ENCODE measurements at regions not wholly inside any gene's neighbourhood (a gene's known extent, or its start where the extent isn't known, plus 50 kb on each side); places are given as distances from the start of the nearest gene placed in this dataset.

DNA sequence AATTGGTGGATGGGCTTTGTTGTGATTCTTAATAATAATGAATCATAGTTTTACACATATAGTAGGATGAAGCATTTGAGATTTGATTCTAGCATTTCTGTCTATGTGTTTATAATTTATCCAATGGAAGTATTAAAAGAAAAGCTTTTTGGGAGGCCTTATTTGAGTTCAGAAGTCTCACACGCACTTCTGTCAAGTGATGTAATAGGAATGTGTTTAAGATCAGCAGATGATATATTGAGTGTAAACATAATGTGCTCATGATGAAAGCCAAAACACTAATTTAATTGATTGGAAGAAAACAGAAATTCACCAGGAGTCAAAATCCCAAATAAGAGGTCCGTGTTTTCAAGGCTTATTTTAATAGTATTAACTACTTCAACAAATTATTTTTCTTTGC lies 435.6 kb upstream of the HSF2 start:
- Mint-ChIP-seq H3K4me3 (no peak overlapping the region), H3K27ac (no peak overlapping the region), H3K9me3 (peaks cover 2% of the 10 kb centered on the region), H3K36me3 (peaks cover 3% of the 10 kb centered on the region), H3K27me3 (ENCODE audit: insufficient read depth, low read depth) (no peaks in the 10 kb centered on the region), H3K4me1 (peaks cover 4% of the 10 kb centered on the region)
- no peak for DNase-seq (ENCODE audit: low spot score)
- Histone ChIP-seq H3K4me3 (no peak overlapping the region), H3K36me3 (no peaks in the 10 kb centered on the region), H3K9ac (no peak overlapping the region), H2AFZ (replicated peaks) (no peak overlapping the region), H3K4me1 (no peaks in the 10 kb centered on the region), H3K27ac (no peak overlapping the region), H3K4me2 (no peak overlapping the region), H3K79me2 (ENCODE audit: low read depth) (no peaks in the 10 kb centered on the region), H3K9me3 (ENCODE audit: low read depth) (no peaks in the 10 kb centered on the region), H3F3A (ENCODE audit: low read depth) (no peaks in the 10 kb centered on the region), H3K27me3 (no peaks in the 10 kb centered on the region), H4K20me1 (ENCODE audit: low read depth) (no peaks in the 10 kb centered on the region)
- TF ChIP-seq EZH2phosphoT487 (IDR thresholded peaks at IDR 0.05) (no peak), EZH2 (IDR thresholded peaks at IDR 0.05) (no peak), CTCF (IDR thresholded peaks at IDR 0.05) (no peak)

GRCh38 chr6:121965739-121966138 lies 433.7 kb upstream of the HSF2 start:
- H3K27ac Mint-ChIP-seq = no peak overlapping the region
- H3K36me3 ChIP-seq = no peaks in the 10 kb centered on the region

GRCh38 chr6:121967631-121968030 lies 431.8 kb upstream of the HSF2 start:
- peaks cover 2% of the 10 kb centered on the region for H3K9me3 Mint-ChIP-seq
- Histone ChIP-seq H4K20me1 (ENCODE audit: low read depth) (no peaks in the 10 kb centered on the region), H3F3A (ENCODE audit: low read depth) (no peaks in the 10 kb centered on the region), H3K27me3 (no peaks in the 10 kb centered on the region), H3K27ac (no peak overlapping the region), H3K36me3 (no peaks in the 10 kb centered on the region), H3K4me2 (no peak overlapping the region), H2AFZ (replicated peaks) (peak overlapping the region; percentile 46), H3K4me1 (no peaks in the 10 kb centered on the region), H3K9me3 (ENCODE audit: low read depth) (no peaks in the 10 kb centered on the region), H3K9ac (no peak overlapping the region), H3K4me3 (no peak overlapping the region), H3K79me2 (ENCODE audit: low read depth) (no peaks in the 10 kb centered on the region)
- H3K4me1 Mint-ChIP-seq = no peaks in the 10 kb centered on the region
- no peak overlapping the region for H3K27ac Mint-ChIP-seq
- H3K27me3 Mint-ChIP-seq (ENCODE audit: insufficient read depth, low read depth) = no peaks in the 10 kb centered on the region
- no peak for DNase-seq (ENCODE audit: low spot score)
- TF ChIP-seq CTCF (IDR thresholded peaks at IDR 0.05) = no peak
- no peak for TF ChIP-seq EZH2phosphoT487 (IDR thresholded peaks at IDR 0.05)
- TF ChIP-seq EZH2 (IDR thresholded peaks at IDR 0.05) = no peak
- no peak overlapping the region for H3K4me3 Mint-ChIP-seq
- H3K36me3 Mint-ChIP-seq = peaks cover 3% of the 10 kb centered on the region

More at GRCh38 chr6:121965739-121966138, 433.7 kb upstream of the HSF2 start:
- Histone ChIP-seq H3F3A (ENCODE audit: low read depth) (no peaks in the 10 kb centered on the region), H2AFZ (replicated peaks) (no peak overlapping the region), H4K20me1 (ENCODE audit: low read depth) (no peaks in the 10 kb centered on the region), H3K4me3 (no peak overlapping the region), H3K4me1 (no peaks in the 10 kb centered on the region), H3K9me3 (ENCODE audit: low read depth) (no peaks in the 10 kb centered on the region), H3K27me3 (no peaks in the 10 kb centered on the region), H3K9ac (no peak overlapping the region), H3K27ac (no peak overlapping the region), H3K4me2 (no peak overlapping the region), H3K79me2 (ENCODE audit: low read depth) (no peaks in the 10 kb centered on the region)
- H3K36me3 Mint-ChIP-seq = peaks cover 3% of the 10 kb centered on the region
- H3K4me3 Mint-ChIP-seq = no peak overlapping the region
- no peak for TF ChIP-seq EZH2 (IDR thresholded peaks at IDR 0.05)
- no peak for TF ChIP-seq CTCF (IDR thresholded peaks at IDR 0.05)
- TF ChIP-seq EZH2phosphoT487 (IDR thresholded peaks at IDR 0.05) = no peak
- no peaks in the 10 kb centered on the region for H3K27me3 Mint-ChIP-seq (ENCODE audit: insufficient read depth, low read depth)
- H3K9me3 Mint-ChIP-seq = peaks cover 2% of the 10 kb centered on the region
- H3K4me1 Mint-ChIP-seq = no peaks in the 10 kb centered on the region
- DNase-seq (ENCODE audit: low spot score) = no peak

Measured in neural progenitor cell (in vitro differentiated cells).